ENCODE measurements at regions not wholly inside any gene's neighbourhood (a gene's known extent, or its start where the extent isn't known, plus 50 kb on each side); places are given as distances from the start of the nearest gene placed in this dataset.

DNA sequence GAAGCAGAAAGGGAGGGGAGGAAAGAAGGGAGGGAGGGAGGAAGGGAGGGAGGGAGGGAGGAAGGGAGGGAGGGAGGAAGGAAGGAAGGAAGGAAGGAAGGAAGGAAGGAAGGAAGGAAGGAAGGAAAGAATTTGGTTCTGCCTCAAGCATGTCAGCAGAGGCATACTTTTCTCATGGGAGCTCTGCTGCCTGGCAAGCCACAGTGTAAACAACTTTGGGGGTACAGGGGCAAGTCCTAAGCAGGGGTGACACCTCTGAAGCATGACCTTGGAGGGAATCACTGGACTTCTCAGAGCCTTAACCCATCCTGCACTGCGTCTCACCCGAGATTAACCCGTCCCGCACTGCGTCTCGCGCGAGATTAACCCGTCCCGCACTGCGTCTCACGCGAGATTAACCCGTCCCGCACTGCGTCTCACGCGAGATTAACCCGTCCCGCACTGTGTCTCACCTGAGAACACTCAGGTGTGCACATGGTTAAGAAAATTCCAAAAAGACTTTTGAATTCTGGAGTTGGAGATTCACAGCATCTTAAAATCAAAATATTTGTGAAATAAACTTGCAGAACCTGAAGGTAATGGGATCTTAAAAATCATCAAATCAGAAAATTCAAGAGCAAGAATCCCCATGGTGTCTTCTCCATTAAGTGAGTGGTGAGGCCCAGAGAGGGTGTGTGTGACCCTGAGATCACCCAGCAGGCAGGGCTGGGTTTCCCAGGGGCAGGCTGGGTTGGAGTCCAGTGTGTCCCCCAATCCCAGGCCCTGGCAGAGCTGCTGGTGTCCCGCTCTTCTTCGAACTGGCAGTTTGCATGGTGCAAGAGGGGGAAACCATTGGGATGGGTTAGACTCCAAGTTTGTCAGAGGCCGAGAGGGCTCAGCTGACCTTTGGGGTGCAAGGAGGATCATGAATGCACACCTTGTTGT is 190.4 kb downstream of the MN1 start:
- CTCF ChIA-PET: no interaction called here
- peak overlapping the region; percentile 69 for H3K27ac ChIP-seq (ENCODE audit: low read depth, low read length, poor library complexity, severe bottlenecking)
- TF ChIP-seq EZH2 (IDR thresholded peaks at IDR 0.05; ENCODE audit: borderline replicate concordance, low read depth, low read length, poor library complexity, severe bottlenecking): no peak
- TF ChIP-seq, protein P1, sequence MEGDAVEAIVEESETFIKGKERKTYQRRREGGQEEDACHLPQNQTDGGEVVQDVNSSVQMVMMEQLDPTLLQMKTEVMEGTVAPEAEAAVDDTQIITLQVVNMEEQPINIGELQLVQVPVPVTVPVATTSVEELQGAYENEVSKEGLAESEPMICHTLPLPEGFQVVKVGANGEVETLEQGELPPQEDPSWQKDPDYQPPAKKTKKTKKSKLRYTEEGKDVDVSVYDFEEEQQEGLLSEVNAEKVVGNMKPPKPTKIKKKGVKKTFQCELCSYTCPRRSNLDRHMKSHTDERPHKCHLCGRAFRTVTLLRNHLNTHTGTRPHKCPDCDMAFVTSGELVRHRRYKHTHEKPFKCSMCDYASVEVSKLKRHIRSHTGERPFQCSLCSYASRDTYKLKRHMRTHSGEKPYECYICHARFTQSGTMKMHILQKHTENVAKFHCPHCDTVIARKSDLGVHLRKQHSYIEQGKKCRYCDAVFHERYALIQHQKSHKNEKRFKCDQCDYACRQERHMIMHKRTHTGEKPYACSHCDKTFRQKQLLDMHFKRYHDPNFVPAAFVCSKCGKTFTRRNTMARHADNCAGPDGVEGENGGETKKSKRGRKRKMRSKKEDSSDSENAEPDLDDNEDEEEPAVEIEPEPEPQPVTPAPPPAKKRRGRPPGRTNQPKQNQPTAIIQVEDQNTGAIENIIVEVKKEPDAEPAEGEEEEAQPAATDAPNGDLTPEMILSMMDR (conservative IDR thresholded peaks at IDR 0.05; ENCODE audit: low read depth, low read length): no peak
- H3K4me1 ChIP-seq (ENCODE audit: insufficient read depth, low read length, poor library complexity, severe bottlenecking): peaks cover 17% of the 10 kb centered on the region
- no peak overlapping the region for H3K4me3 ChIP-seq (ENCODE audit: low read depth, low read length, poor library complexity, severe bottlenecking)
- POLR2A ChIA-PET (ENCODE audit: low non-redundant PET): no interaction called here
- no peaks in the 10 kb centered on the region for H3K9me3 ChIP-seq (ENCODE audit: low read depth, low read length, poor library complexity, severe bottlenecking)
- H3K36me3 ChIP-seq (ENCODE audit: insufficient read depth, low read length, poor library complexity, severe bottlenecking): no peaks in the 10 kb centered on the region
- BruUV-seq (replicated peaks): no TSS peak
- no peaks in the 10 kb centered on the region for H3K27me3 ChIP-seq (replicated peaks; ENCODE audit: insufficient read depth, low read depth, low read length, poor library complexity)
- intact Hi-C loops (cut with micrococcal nuclease; ENCODE audit: unreplicated experiment): no loop called here
- DNase-seq (ENCODE audit: low spot score): peak; percentile 51

DNA sequence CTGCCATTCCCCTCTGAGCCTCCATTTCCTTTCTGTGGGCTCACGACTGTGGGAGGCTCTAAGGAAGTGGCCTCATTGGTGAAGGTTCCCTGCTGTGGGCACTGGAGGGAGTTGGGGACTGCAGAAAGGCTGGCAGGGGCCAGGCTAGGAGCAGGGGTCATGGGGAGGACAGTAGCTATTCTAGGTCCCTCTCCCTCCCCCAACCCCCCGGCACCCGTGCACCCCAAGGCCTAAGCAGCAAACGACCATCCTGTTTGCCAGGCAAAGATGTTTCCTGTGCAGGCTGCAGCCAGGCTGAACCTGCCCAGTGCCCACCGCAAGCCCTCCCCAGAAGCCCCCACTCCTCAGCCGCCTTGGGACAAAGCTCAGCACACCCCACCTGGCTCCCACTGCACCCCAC is 189.4 kb downstream of the MN1 start:
- DNase-seq (ENCODE audit: low spot score): peak; percentile 30
- no peaks in the 10 kb centered on the region for H3K27me3 ChIP-seq (replicated peaks; ENCODE audit: insufficient read depth, low read depth, low read length, poor library complexity)
- H3K9me3 ChIP-seq (ENCODE audit: low read depth, low read length, poor library complexity, severe bottlenecking): no peaks in the 10 kb centered on the region
- intact Hi-C loops (cut with micrococcal nuclease; ENCODE audit: unreplicated experiment): no loop called here
- CTCF ChIA-PET: no interaction called here
- no peaks in the 10 kb centered on the region for H3K36me3 ChIP-seq (ENCODE audit: insufficient read depth, low read length, poor library complexity, severe bottlenecking)
- POLR2A ChIA-PET (ENCODE audit: low non-redundant PET): no interaction called here
- no peak for TF ChIP-seq EZH2 (IDR thresholded peaks at IDR 0.05; ENCODE audit: borderline replicate concordance, low read depth, low read length, poor library complexity, severe bottlenecking)
- TF ChIP-seq, protein P1 (conservative IDR thresholded peaks at IDR 0.05; ENCODE audit: low read depth, low read length): no peak
- H3K4me1 ChIP-seq (ENCODE audit: insufficient read depth, low read length, poor library complexity, severe bottlenecking): peaks cover 17% of the 10 kb centered on the region
- H3K4me3 ChIP-seq (ENCODE audit: low read depth, low read length, poor library complexity, severe bottlenecking): no peak overlapping the region
- H3K27ac ChIP-seq (ENCODE audit: low read depth, low read length, poor library complexity, severe bottlenecking): peak overlapping the region; percentile 69
- BruUV-seq (replicated peaks): no TSS peak

DNA sequence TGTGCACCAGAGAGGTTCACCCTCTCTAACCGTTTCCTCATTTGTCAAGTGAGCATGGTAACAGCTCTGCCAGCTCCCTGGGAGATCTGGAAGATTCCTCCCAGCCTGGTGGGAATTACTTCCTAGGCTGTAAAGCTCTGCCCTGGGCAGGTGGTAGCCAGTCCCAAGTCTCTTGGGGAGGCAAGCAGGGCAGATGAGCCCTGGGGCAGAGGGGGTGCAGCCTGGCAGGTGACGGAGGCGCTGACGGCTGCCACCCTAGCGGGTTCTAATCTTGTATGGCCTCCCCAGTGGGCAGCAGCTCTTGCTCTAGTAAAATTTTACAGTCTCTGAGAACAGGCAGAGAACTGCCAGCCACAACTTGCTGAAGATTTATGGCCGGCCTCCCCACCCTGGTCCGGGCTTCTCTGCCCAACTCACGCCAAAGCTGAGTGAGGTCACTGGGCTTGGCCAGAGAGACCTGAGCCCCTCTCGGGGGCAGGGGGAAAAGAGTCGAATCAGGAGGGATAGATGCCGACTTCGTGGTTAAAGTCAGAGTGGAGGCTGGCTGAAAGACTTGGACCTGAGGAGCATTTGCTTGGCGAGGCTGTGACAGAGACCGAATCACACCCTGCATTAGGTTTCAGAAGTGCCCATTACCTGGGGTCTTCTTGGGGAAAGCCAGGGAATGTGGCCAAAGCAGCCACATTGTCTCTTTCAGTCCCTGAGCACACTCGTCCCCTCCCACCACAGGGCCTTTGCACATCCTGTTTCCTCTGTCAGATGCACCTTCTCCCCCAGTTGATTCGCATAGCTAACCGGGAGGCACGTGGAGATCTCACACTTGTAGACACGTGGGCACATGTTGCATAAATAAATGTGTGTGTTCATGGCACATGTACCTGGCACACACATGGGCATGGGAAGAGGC is 188.2 kb downstream of the MN1 start:
- H3K36me3 ChIP-seq (ENCODE audit: insufficient read depth, low read length, poor library complexity, severe bottlenecking): no peaks in the 10 kb centered on the region
- BruUV-seq (replicated peaks): no TSS peak
- intact Hi-C loops (cut with micrococcal nuclease; ENCODE audit: unreplicated experiment): no loop called here
- H3K4me3 ChIP-seq (ENCODE audit: low read depth, low read length, poor library complexity, severe bottlenecking): no peak overlapping the region
- no peak for DNase-seq (ENCODE audit: low spot score)
- peaks cover 17% of the 10 kb centered on the region for H3K4me1 ChIP-seq (ENCODE audit: insufficient read depth, low read length, poor library complexity, severe bottlenecking)
- TF ChIP-seq, protein P1 (conservative IDR thresholded peaks at IDR 0.05; ENCODE audit: low read depth, low read length): no peak
- no peak for TF ChIP-seq EZH2 (IDR thresholded peaks at IDR 0.05; ENCODE audit: borderline replicate concordance, low read depth, low read length, poor library complexity, severe bottlenecking)
- CTCF ChIA-PET: no interaction called here
- H3K9me3 ChIP-seq (ENCODE audit: low read depth, low read length, poor library complexity, severe bottlenecking): no peaks in the 10 kb centered on the region
- H3K27ac ChIP-seq (ENCODE audit: low read depth, low read length, poor library complexity, severe bottlenecking): peak overlapping the region; percentile 69
- POLR2A ChIA-PET (ENCODE audit: low non-redundant PET): no interaction called here
- H3K27me3 ChIP-seq (replicated peaks; ENCODE audit: insufficient read depth, low read depth, low read length, poor library complexity): no peaks in the 10 kb centered on the region

Data from A673 (cell line).